NT2/D1 (cell line): ENCODE measurements at regions not wholly inside any gene's neighbourhood (a gene's known extent, or its start where the extent isn't known, plus 50 kb on each side); places are given as distances from the start of the nearest gene placed in this dataset.

Source experiments
- DNase-seq: peaks from one replicate; pipeline ENCODE4 v3.0.0-alpha.2; 2011; ENCODE audit warnings: low read depth, low spot score
- H3K27me3 ChIP-seq: 2 replicates; pipeline ENCODE4 v1.6.0; 2011; ENCODE audit warnings: mild to moderate bottlenecking; ENCODE audit not compliant: insufficient read length, insufficient read depth
- H3K36me3 ChIP-seq: 2 replicates; pipeline ENCODE4 v1.6.1; 2011; ENCODE audit warnings: mild to moderate bottlenecking, low read length, mixed read lengths; ENCODE audit not compliant: insufficient read depth, insufficient read length
- H3K4me1 ChIP-seq: 2 replicates; pipeline ENCODE4 v1.5.1; 2011; ENCODE audit not compliant: insufficient read depth, insufficient read length
- H3K4me3 ChIP-seq: 2 replicates; pipeline ENCODE4 v1.5.1; 2011; ENCODE audit warnings: low read depth; ENCODE audit not compliant: insufficient read length
- H3K9ac ChIP-seq: 2 replicates; pipeline ENCODE4 v1.6.0; 2011; ENCODE audit warnings: low read depth; ENCODE audit not compliant: insufficient read length
- H3K9me3 ChIP-seq: 2 replicates; pipeline ENCODE4 v1.5.1; 2011; ENCODE audit warnings: mild to moderate bottlenecking, low read length; ENCODE audit not compliant: insufficient read depth
- SUZ12 ChIP-seq: IDR thresholded peaks from 2 replicates; pipeline ENCODE4 v1.6.1; 2011; ENCODE audit not compliant: insufficient read length, insufficient read depth; ENCODE audit errors: extremely low read depth
- YY1 ChIP-seq: IDR thresholded peaks from 2 replicates; pipeline ENCODE4 v1.6.1; 2011; ENCODE audit not compliant: insufficient read length, insufficient read depth
- ZNF274 ChIP-seq: IDR thresholded peaks from 2 replicates; pipeline ENCODE4 v1.6.1; 2011; ENCODE audit warnings: mild to moderate bottlenecking, low read depth, low read length

DNA sequence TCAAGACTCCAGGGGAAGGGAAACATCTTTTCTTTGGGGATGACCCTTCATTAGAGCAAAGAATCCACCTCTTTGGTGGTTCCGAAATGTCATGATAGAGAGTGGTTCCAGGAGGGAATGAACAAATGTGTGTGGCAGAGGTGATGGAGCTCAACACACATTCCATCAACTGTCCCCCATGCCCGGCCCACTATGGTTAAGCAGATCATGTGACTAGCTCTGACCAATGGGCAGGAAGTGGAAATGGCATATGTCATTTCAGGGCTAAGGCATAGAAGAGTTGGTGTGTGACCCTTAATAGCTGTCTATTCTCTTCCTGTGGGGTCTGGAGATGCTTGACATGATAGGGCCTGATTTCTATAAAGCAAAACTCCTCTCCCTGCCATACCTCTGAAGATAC is 194.6 kb downstream of the GAS1 start:
- TF ChIP-seq SUZ12: no peak
- TF ChIP-seq ZNF274: no peak
- no peak for TF ChIP-seq YY1
- no peaks in the 10 kb centered on the region for H3K27me3 ChIP-seq
- H3K36me3 ChIP-seq: no peaks in the 10 kb centered on the region
- H3K4me1 ChIP-seq: no peaks in the 10 kb centered on the region
- H3K9ac ChIP-seq: no peak overlapping the region
- DNase-seq: no peak
- no peaks in the 10 kb centered on the region for H3K9me3 ChIP-seq
- no peak overlapping the region for H3K4me3 ChIP-seq

DNA sequence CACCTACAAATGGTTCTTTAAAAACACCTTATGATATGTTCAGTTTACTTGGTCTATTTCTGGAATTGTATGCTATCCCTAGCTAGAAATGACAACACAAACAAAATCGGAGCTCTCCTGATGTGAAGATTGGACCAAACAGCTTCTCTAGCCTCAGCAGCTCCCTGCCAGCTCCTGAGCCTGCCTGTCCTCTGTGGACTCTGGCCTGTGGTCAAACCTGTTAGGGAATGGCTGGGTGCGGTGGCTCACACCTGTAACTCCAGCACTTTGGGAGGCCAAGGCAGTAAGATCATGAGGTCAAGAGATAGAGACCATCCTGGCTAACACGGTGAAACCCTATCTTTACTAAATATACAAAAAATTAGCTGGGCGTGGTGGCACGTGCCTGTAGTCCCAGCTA is 195.3 kb downstream of the GAS1 start:
- H3K9ac ChIP-seq: no peak overlapping the region
- H3K27me3 ChIP-seq: no peaks in the 10 kb centered on the region
- DNase-seq: no peak
- H3K4me1 ChIP-seq: no peaks in the 10 kb centered on the region
- no peaks in the 10 kb centered on the region for H3K9me3 ChIP-seq
- no peak overlapping the region for H3K4me3 ChIP-seq
- no peaks in the 10 kb centered on the region for H3K36me3 ChIP-seq
- TF ChIP-seq SUZ12 (no peak), ZNF274 (no peak), YY1 (no peak)

DNA sequence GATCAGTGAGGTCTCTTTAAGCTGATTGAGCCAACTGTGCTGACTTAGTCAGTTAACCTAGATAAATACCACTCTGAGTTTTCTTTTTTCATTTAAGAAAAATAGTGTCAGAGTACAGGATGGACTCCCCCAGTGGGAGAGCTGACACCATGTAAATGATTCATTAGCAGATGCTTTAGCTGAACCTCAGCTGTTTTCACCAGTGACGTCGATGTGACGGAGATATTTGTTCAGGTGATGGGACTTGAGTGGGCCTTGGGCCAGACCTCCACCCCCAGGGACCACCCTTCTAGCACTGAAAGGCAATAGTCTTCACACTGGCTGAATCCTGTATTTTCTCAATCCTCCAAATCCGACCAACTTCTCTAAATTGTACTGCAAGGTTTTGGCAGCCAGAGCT is 196.1 kb downstream of the GAS1 start:
- DNase-seq: no peak
- no peak overlapping the region for H3K9ac ChIP-seq
- H3K36me3 ChIP-seq: no peaks in the 10 kb centered on the region
- H3K4me1 ChIP-seq: no peaks in the 10 kb centered on the region
- no peaks in the 10 kb centered on the region for H3K27me3 ChIP-seq
- no peak for TF ChIP-seq ZNF274
- TF ChIP-seq SUZ12: no peak
- H3K4me3 ChIP-seq: no peak overlapping the region
- H3K9me3 ChIP-seq: no peaks in the 10 kb centered on the region

DNA sequence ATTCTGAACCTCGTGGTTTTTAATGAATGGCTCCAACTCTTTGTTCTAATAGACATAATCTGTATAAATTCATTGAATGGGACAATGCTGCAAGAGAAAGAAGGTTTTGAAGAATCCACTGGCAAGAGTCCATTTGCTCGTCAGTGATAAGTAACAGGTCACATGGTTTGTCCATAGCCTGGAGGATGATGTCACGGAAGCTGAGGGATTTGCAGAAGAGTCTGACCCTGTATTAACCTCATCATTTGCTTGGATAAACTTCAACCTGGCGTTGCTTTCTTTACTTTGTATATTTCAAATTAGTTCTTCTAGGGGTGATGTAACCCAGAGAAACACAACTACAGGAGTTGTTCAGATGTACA is 197.4 kb downstream of the GAS1 start:
- no peak overlapping the region for H3K4me3 ChIP-seq
- H3K4me1 ChIP-seq: no peaks in the 10 kb centered on the region
- no peak for TF ChIP-seq YY1
- TF ChIP-seq SUZ12: no peak
- no peak for TF ChIP-seq ZNF274
- H3K36me3 ChIP-seq: no peaks in the 10 kb centered on the region
- no peaks in the 10 kb centered on the region for H3K9me3 ChIP-seq
- no peak for DNase-seq
- H3K9ac ChIP-seq: no peak overlapping the region
- H3K27me3 ChIP-seq: no peaks in the 10 kb centered on the region

DNA sequence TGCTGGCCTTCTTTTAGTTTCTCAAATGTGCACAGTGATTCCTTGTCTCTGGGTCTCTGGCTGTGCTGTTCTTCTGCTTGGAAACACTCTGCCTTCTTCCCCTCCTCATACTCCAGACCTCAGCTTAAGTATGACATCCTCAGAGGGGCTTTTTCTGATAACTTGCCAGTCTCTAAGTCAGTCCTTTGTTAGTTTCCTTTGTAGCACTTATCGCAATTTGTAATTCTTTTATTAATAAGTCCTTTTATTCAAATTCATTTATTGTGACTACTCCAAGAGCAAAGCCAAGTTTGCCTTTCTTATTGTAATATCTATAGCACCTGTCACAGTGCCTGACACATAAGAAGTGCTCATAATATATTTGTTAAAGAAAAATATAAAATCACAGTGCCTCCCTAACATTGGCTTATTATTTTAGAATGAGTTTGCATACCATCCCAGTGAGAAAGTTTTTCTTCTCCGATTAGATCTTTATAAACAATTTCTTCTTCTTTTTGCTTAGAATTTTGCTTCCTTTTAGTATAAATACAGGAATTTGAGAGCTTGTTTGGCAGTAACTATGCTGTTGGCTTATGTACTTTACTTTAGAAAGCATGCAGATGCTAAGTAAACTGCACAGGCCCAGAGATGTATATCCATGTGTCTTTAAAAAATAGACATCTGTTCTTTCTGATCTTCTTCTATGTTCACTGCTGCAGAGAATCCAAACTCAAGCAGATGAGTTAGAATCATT is 198.0 kb downstream of the GAS1 start:
- TF ChIP-seq YY1 (no peak), ZNF274 (no peak), SUZ12 (no peak)
- Histone ChIP-seq H3K4me3 (no peak overlapping the region), H3K4me1 (no peaks in the 10 kb centered on the region), H3K36me3 (no peaks in the 10 kb centered on the region), H3K9me3 (no peaks in the 10 kb centered on the region), H3K9ac (no peak overlapping the region), H3K27me3 (no peaks in the 10 kb centered on the region)
- DNase-seq: no peak

DNA sequence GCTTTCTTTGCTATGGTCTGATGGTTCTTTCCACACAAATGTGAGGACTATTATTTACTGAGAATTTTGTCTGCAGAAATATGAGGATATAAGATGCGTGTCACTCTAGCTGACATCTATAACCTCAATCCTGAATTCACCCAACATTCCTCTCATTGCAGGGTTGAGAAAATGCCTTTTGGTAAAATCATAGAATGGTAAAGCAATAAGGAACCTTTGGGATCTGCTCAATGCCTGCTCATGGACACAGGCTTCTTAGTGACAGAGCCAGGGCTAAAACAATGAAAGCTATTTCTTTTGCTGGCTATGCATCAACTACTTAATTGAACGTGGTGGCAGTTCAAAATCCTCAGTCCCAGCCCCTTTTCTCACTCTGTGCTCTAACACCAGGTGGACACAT is 199.6 kb downstream of the GAS1 start:
- H3K36me3 ChIP-seq: no peaks in the 10 kb centered on the region
- TF ChIP-seq YY1 (no peak), SUZ12 (no peak), ZNF274 (no peak)
- H3K9ac ChIP-seq: no peak overlapping the region
- H3K27me3 ChIP-seq: no peaks in the 10 kb centered on the region
- no peaks in the 10 kb centered on the region for H3K4me1 ChIP-seq
- no peaks in the 10 kb centered on the region for H3K9me3 ChIP-seq
- no peak for DNase-seq
- H3K4me3 ChIP-seq: no peak overlapping the region

DNA sequence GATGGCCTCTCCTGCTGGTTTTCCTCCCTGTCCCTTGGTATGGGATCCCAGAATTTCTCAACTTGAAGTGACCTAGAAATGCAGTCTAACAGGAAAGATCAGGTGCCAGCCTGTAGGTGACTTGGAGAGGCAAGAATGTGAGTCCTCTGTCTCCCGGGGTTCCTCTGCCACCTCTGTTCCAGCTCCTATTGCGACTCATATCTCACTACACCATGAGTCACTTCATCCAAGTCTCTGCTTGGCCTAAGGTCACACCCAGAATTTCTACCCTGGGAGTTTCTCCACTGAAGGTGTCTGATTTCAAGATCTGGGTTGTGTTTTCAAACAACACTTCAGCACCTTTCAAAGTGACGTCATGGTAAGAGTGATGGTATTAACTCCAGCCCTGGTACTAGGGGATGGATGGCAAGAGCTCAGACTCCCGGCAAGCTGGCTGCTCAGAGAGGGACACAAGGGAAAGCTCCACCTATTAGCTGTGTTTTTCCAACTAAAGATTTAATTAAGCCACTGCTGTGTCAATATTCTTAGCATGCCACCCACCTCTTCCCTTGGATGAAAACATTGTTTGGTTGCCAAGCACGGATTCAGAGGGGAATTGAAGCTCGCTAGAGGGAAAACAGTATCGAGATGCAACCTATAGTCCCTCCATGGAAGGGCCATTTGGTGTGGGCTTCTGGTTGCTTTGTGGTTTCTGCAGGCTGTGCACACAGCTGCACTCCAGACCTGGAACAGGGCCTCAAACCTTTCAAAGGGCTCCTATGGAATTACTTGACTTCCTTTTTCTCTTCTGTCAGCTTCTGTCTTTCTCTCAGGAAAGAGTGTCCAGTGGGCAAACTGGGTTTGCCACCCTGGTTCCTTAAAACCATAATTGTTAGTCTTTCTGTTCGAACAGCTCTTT is 205.7 kb downstream of the GAS1 start:
- no peak for TF ChIP-seq SUZ12
- TF ChIP-seq YY1: no peak
- TF ChIP-seq ZNF274: no peak
- no peak overlapping the region for H3K9ac ChIP-seq
- H3K36me3 ChIP-seq: no peaks in the 10 kb centered on the region
- no peak for DNase-seq
- H3K4me3 ChIP-seq: no peak overlapping the region
- H3K27me3 ChIP-seq: no peaks in the 10 kb centered on the region
- no peaks in the 10 kb centered on the region for H3K4me1 ChIP-seq
- no peaks in the 10 kb centered on the region for H3K9me3 ChIP-seq
